ENCODE measurements at regions not wholly inside any gene's neighbourhood (a gene's known extent, or its start where the extent isn't known, plus 50 kb on each side); places are given as distances from the start of the nearest gene placed in this dataset.

DNA sequence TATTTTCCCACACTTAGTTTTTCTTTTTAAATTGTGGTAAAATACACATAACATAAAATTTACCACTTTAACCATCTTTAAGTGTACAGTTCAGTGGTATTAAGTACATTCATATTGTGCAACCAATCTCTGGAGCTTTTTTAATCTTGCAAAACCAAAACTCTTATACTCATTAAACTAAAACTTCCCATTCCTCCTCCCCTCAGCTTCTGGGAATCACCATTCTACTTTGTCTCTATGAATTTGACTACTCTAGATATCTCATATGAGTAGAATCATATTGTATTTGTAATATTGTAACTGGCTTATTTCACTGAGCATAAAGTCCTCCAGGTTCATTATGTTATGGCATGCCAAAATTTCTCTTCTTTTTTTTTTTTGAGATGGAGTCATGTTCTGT is 86.4 kb upstream of the JAZF1 start:
- no peak for DNase-seq
- Histone ChIP-seq H3K27me3 (ENCODE audit: insufficient read depth) (no peaks in the 10 kb centered on the region; the same call in 1 of the 2 replicates), H3K9me3 (no peaks in the 10 kb centered on the region), H3K4me1 (ENCODE audit: control insufficient read depth in 1 of 2, insufficient read depth in 2 of 2, low read depth in 1 of 2, low read length in 1 of 2) (peaks cover 0 to 4% of the 10 kb centered on the region in 2 experiments; a peak in 1 of 4 replicates), H4K20me1 (ENCODE audit: insufficient read depth) (no peaks in the 10 kb centered on the region), H2AFZ (ENCODE audit: low read depth) (no peak overlapping the region), H3K9me2 (no peaks in the 10 kb centered on the region), H3K9ac (no peak overlapping the region), H3F3A (replicated peaks; ENCODE audit: insufficient read depth) (no peaks in the 10 kb centered on the region), H3K4me2 (no peak overlapping the region), H3K79me2 (ENCODE audit: insufficient read depth) (no peaks in the 10 kb centered on the region), H3K36me3 (replicated peaks in 1 of 2; ENCODE audit: control insufficient read depth in 1 of 2, insufficient read depth in 2 of 2, low read length in 1 of 2) (no peaks in the 10 kb centered on the region), H3K4me3 (ENCODE audit: low read depth in 2 of 2, low read length in 1 of 2) (no peak overlapping the region), H3K27ac (ENCODE audit: low read depth in 2 of 2, low read length in 1 of 2) (no peak overlapping the region)
- TF ChIP-seq MXI1 (IDR thresholded peaks at IDR 0.05; ENCODE audit: low read depth, low read length) (no peak), FOSL2 (IDR thresholded peaks at IDR 0.05; ENCODE audit: borderline replicate concordance, low read depth) (no peak), EP300 (IDR thresholded peaks at IDR 0.05; ENCODE audit: borderline replicate concordance in 1 of 2, low read depth in 1 of 2, low read length in 1 of 2) (no peak)
- TF ChIP-seq, protein P1, sequence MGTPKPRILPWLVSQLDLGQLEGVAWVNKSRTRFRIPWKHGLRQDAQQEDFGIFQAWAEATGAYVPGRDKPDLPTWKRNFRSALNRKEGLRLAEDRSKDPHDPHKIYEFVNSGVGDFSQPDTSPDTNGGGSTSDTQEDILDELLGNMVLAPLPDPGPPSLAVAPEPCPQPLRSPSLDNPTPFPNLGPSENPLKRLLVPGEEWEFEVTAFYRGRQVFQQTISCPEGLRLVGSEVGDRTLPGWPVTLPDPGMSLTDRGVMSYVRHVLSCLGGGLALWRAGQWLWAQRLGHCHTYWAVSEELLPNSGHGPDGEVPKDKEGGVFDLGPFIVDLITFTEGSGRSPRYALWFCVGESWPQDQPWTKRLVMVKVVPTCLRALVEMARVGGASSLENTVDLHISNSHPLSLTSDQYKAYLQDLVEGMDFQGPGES (IDR thresholded peaks at IDR 0.05; ENCODE audit: low read depth, low read length) = no peak
- ChIA-PET CTCF (interaction anchor here (0.9 to 2.8 kb wide), 4 partner anchors 15 to 205 kb away, joined by 4 to 9 read pairs (median 6); no protein-coding TSS in a partner anchor), POLR2A (no interaction called here)

DNA sequence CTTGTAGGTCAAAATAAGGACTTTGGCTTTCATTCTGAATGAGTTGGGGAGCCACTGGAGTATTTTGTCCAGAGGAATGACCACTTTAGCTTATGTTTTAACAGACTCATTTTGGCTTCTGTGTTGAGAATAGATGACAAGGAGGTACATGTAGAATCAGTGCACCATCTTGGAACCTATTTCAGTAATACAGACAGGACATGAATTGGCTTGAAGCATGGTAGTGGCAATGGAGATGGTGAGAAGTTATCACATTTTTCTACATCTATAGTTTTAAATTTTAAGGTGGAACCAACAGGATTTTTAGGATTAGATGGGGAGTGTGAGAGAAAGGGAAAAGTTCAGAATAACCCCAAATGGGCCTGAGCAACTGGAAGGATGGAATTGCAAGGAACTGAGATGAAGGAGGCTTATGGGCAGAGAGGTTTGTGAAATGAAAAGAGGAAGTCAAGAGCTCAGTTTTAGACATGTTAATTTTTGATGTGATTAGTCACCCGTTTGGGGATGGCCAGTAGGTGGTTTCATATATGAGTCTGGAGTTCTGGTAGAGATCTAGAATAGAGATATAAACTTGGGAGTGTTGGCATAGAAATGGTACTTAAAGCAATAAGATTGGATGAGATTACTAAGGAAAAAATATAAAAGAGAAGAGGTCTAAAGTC is 89.2 kb upstream of the JAZF1 start:
- Histone ChIP-seq H3K4me3 (ENCODE audit: low read depth in 2 of 2, low read length in 1 of 2) (no peak overlapping the region), H3K9me3 (no peaks in the 10 kb centered on the region), H3K27me3 (ENCODE audit: insufficient read depth) (no peaks in the 10 kb centered on the region; the same call in 1 of the 2 replicates), H3K9ac (no peak overlapping the region), H3K36me3 (replicated peaks in 1 of 2; ENCODE audit: control insufficient read depth in 1 of 2, insufficient read depth in 2 of 2, low read length in 1 of 2) (no peaks in the 10 kb centered on the region), H3K27ac (ENCODE audit: low read depth in 2 of 2, low read length in 1 of 2) (no peak overlapping the region), H3K4me1 (ENCODE audit: control insufficient read depth in 1 of 2, insufficient read depth in 2 of 2, low read depth in 1 of 2, low read length in 1 of 2) (peaks cover 0 to 9% of the 10 kb centered on the region in 2 experiments; a peak in 2 of 4 replicates), H3K9me2 (no peaks in the 10 kb centered on the region), H4K20me1 (ENCODE audit: insufficient read depth) (no peaks in the 10 kb centered on the region), H3K79me2 (ENCODE audit: insufficient read depth) (no peaks in the 10 kb centered on the region), H3K4me2 (no peak overlapping the region), H3F3A (replicated peaks; ENCODE audit: insufficient read depth) (no peaks in the 10 kb centered on the region), H2AFZ (ENCODE audit: low read depth) (no peak overlapping the region)
- TF ChIP-seq MEF2A (IDR thresholded peaks at IDR 0.05; ENCODE audit: borderline replicate concordance, low read depth) (no peak), GABPA (IDR thresholded peaks at IDR 0.05; ENCODE audit: low read depth) (no peak), MXI1 (IDR thresholded peaks at IDR 0.05; ENCODE audit: low read depth, low read length) (no peak), TEAD4 (IDR thresholded peaks at IDR 0.05; ENCODE audit: borderline replicate concordance, insufficient read depth) (no peak), NRF1 (IDR thresholded peaks at IDR 0.05; ENCODE audit: low read depth, low read length) (no peak), RCOR1 (IDR thresholded peaks at IDR 0.05; ENCODE audit: low read length) (no peak), FOXM1 (IDR thresholded peaks at IDR 0.05; ENCODE audit: low read depth) (no peak), GATA2 (CRISPR knock-in tag; IDR thresholded peaks at IDR 0.05) (no peak), POLR2AphosphoS5 (IDR thresholded peaks at IDR 0.05; ENCODE audit: low read depth, low read length) (no peak)
- ChIA-PET POLR2A (no interaction called here), CTCF (interaction anchor here (0.7 to 1.1 kb wide), 2 partner anchors 29 to 480 kb away, joined by 5 read pairs; no protein-coding TSS in a partner anchor)
- WGBS (ENCODE audit: low lambda C conversion rate) = 8% methylated on average over 1 of the region's 1 CpG
- DNase-seq = no peak

All from SK-N-SH (cell line).